SK-N-MC (cell line): ENCODE measurements at regions not wholly inside any gene's neighbourhood (a gene's known extent, or its start where the extent isn't known, plus 50 kb on each side); places are given as distances from the start of the nearest gene placed in this dataset.

Experiments
- EZH2 ChIP-seq: fragments of 200-600 bp; sonication (generic); IDR thresholded peaks from one replicate; pipeline ENCODE4 v1.6.1; 2017; ENCODE audit warnings: antibody characterized with exemption
- FOXP2 ChIP-seq: optimal IDR thresholded peaks from 2 replicates; pipeline ENCODE3; 2011; ENCODE audit warnings: mild to moderate bottlenecking, moderate library complexity; ENCODE audit not compliant: insufficient read depth; ENCODE audit errors: extremely low read length, control extremely low read depth
- POLR2AphosphoS5 ChIP-seq: IDR thresholded peaks from 2 replicates; pipeline ENCODE4 v1.6.1; 2012; ENCODE audit warnings: mild to moderate bottlenecking, low read depth, low read length, borderline replicate concordance

DNA sequence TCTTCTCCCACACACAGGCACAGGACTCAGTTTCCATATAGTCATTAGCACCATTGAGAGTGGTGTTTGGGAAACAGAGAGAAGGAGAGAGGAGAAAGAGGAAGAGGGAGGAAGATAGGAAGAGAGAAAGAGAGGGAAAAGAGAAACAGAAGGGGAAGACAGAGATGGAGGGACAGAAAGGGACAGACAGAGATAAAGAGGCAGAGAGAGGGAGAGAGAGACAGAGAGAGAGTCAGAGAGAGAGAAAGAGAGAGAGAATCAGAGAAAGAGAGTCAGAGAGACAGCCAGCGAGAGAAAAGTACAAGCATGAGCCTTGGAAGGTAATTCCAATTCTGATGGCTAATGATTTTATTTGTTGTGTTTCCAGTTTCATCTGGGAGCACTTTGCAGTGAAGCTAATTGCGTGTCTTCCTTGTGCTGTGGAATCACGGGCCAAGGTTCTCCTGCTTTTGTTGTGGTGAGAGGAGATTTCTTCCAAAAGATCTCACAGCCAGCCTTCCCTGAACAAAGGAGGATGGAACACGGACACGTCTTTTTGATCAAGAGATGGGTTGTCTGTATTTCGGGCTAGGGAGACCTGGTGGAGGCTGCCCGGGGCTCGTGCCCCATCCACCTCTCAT is 153.6 kb upstream of the TWIST2 start:
- TF ChIP-seq EZH2, result no peak
- no peak for TF ChIP-seq FOXP2
- TF ChIP-seq POLR2AphosphoS5, result no peak
